Stimulated activated CD4-positive, alpha-beta T cell treated with anti-CD3 and anti-CD28 coated beads, Interleukin-2, amount 100 ng/mL, for 48 hours (primary cell): ENCODE measurements at regions not wholly inside any gene's neighbourhood (a gene's known extent, or its start where the extent isn't known, plus 50 kb on each side); places are given as distances from the start of the nearest gene placed in this dataset.
"Not testable (repeated sequence)": the region's sequence is repeated elsewhere in the genome, so short reads cannot be mapped to it uniquely, and the experiment has no call there.

Source experiments
- DNase-seq, 2 donors: peaks; one replicate each; pipeline ENCODE4 v3.0.0-alpha.2; 2020

- DNase-seq, result no peak
These were observed 805.5 kb upstream of the KIF2B start for GRCh38 chr17:53017227-53017626.

- no peak for DNase-seq
These were observed 806.6 kb upstream of the KIF2B start for GRCh38 chr17:53016085-53016484.

GRCh38 chr17:53012364-53012763 is 810.4 kb upstream of the KIF2B start:
- DNase-seq, result no peak

- DNase-seq, result no peak
These were observed 816.7 kb upstream of the KIF2B start for GRCh38 chr17:53006006-53006405.

GRCh38 chr17:53004902-53005301 is 817.8 kb upstream of the KIF2B start:
- DNase-seq, result no peak

- DNase-seq, result no peak
These were observed 826.8 kb upstream of the KIF2B start for GRCh38 chr17:52995881-52996280.

- DNase-seq, result no peak
These were observed 827.6 kb upstream of the KIF2B start for GRCh38 chr17:52995147-52995546.

GRCh38 chr17:52986056-52986662 is 827.6 kb upstream of the CA10 start:
- no peak for DNase-seq

- no peak for DNase-seq
These were observed 823.8 kb upstream of the CA10 start for GRCh38 chr17:52982331-52982730.

GRCh38 chr17:52979921-52980320 is 821.4 kb upstream of the CA10 start:
- DNase-seq, result no peak

- no peak for DNase-seq
These were observed 807.3 kb upstream of the CA10 start for GRCh38 chr17:52965856-52966255.

- not testable (repeated sequence) for DNase-seq
These were observed 803.2 kb upstream of the CA10 start for GRCh38 chr17:52961751-52962150.

GRCh38 chr17:52957411-52957810 is 798.9 kb upstream of the CA10 start:
- DNase-seq, result no peak

- DNase-seq, result no peak
These were observed 788.9 kb upstream of the CA10 start for GRCh38 chr17:52947418-52947817.

- DNase-seq, result no peak
These were observed 780.2 kb upstream of the CA10 start for GRCh38 chr17:52938623-52939230.

- DNase-seq, result no peak
These were observed 772.1 kb upstream of the CA10 start for GRCh38 chr17:52930581-52930980.

- DNase-seq, result no peak
These were observed 771.6 kb upstream of the CA10 start for GRCh38 chr17:52930145-52930544.

- DNase-seq, result no peak
These were observed 765.1 kb upstream of the CA10 start for GRCh38 chr17:52923658-52924057.

- no peak for DNase-seq
These were observed 740.7 kb upstream of the CA10 start for GRCh38 chr17:52899235-52899634.

- no peak for DNase-seq
These were observed 736.8 kb upstream of the CA10 start for GRCh38 chr17:52895272-52895671.

- no peak for DNase-seq
These were observed 733.8 kb upstream of the CA10 start for GRCh38 chr17:52892334-52892733.

GRCh38 chr17:52885882-52886281 is 727.4 kb upstream of the CA10 start:
- no peak for DNase-seq

GRCh38 chr17:52883907-52884491 is 725.5 kb upstream of the CA10 start:
- DNase-seq, result not testable (repeated sequence)

GRCh38 chr17:52846767-52847166 is 688.3 kb upstream of the CA10 start:
- not testable (repeated sequence) for DNase-seq

GRCh38 chr17:52841971-52842370 is 683.5 kb upstream of the CA10 start:
- DNase-seq, result no peak
